Transverse colon (tissue), 3 donors: ENCODE measurements at regions not wholly inside any gene's neighbourhood (a gene's known extent, or its start where the extent isn't known, plus 50 kb on each side); places are given as distances from the start of the nearest gene placed in this dataset.

Experiments used
- CTCF ChIP-seq, 5 experiments: fragments of 200-600 bp in 3 of 5; fragments of 450-650 bp in 2 of 5; sonication (generic) in 3 of 5; IDR thresholded peaks; 1 replicate in 2 of 5; 2 replicates in 3 of 5; pipeline ENCODE4 v1.5.1; 2016 to 2017; ENCODE audit warnings: antibody characterized with exemption in 5 of 5, inconsistent platforms in 3 of 5, mild to moderate bottlenecking in 2 of 5, moderate library complexity in 1 of 5
- EP300 ChIP-seq: sonication (generic); formaldehyde crosslinking; IDR thresholded peaks from one replicate; pipeline ENCODE4 v1.6.1; 2017; ENCODE audit warnings: antibody characterized with exemption, low read depth
- POLR2A ChIP-seq: fragments of 450-650 bp; IDR thresholded peaks from one replicate; pipeline ENCODE4 v1.6.1; 2016; ENCODE audit warnings: antibody characterized with exemption, mild to moderate bottlenecking, moderate library complexity

DNA sequence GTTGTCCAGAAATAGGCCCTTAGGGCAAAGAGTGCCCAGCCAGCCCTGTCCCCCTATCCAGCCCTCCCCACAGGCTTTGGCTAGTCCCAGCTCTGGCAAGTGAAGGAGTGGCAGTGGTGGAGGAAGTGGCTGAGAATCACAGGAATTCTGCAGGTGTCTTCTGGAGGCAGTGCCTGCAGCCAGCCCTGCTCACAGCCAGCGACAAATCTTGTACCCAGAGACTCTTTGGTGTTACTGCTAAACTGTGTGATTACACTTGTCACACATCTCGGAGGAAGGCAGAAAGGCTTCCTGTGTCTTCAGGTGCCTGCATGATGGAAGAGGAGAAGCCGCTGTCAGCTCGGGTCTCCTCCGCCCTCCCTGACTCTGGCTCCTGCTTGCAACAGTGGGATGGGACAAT lies 71.6 kb upstream of the GRIK3 start:
- no peak for TF ChIP-seq EP300
- TF ChIP-seq CTCF (IDR thresholded peaks at IDR 0.05): no peak
- no peak for TF ChIP-seq POLR2A
